ENCODE measurements at regions not wholly inside any gene's neighbourhood (a gene's known extent, or its start where the extent isn't known, plus 50 kb on each side); places are given as distances from the start of the nearest gene placed in this dataset.
"Not testable (repeated sequence)": the region's sequence is repeated elsewhere in the genome, so short reads cannot be mapped to it uniquely, and the experiment has no call there.

- no peak for TF ChIP-seq Cebpa-rat (IDR thresholded peaks at IDR 0.05)
- Histone ChIP-seq H3K4me1 (no peaks in the 10 kb centered on the region), H3K27ac (no peak overlapping the region), H4K20me1 (no peaks in the 10 kb centered on the region), H3K9me3 (no peaks in the 10 kb centered on the region), H3K4me2 (no peak overlapping the region), H3K27me3 (no peaks in the 10 kb centered on the region), H3K36me3 (no peaks in the 10 kb centered on the region), H3K4me3 (no peak overlapping the region), H3K9ac (no peak overlapping the region)
Observed at GRCh38 chr4:134934036-134934808, 732.6 kb upstream of the PABPC4L start.

- H3K4me3 ChIP-seq, result no peak overlapping the region
- no peak overlapping the region for H3K9ac ChIP-seq
- H3K36me3 ChIP-seq, result no peaks in the 10 kb centered on the region
- no peak overlapping the region for H3K27ac ChIP-seq
- TF ChIP-seq Cebpa-rat (IDR thresholded peaks at IDR 0.05), result no peak
- H3K27me3 ChIP-seq, result no peaks in the 10 kb centered on the region
- no peak overlapping the region for H3K4me2 ChIP-seq
- no peaks in the 10 kb centered on the region for H3K4me1 ChIP-seq
- no peaks in the 10 kb centered on the region for H4K20me1 ChIP-seq
- no peaks in the 10 kb centered on the region for H3K9me3 ChIP-seq
Observed at GRCh38 chr4:134915355-134915754, 713.8 kb upstream of the PABPC4L start.

- not testable (repeated sequence) for H3K27ac ChIP-seq, H3K9me3 ChIP-seq, H3K4me1 ChIP-seq, H3K4me2 ChIP-seq, H4K20me1 ChIP-seq, H3K36me3 ChIP-seq, H3K27me3 ChIP-seq, H3K9ac ChIP-seq, H3K4me3 ChIP-seq
Observed at GRCh38 chr4:134914250-134914649, 712.7 kb upstream of the PABPC4L start.

GRCh38 chr4:134911941-134912340 lies 710.4 kb upstream of the PABPC4L start:
- Histone ChIP-seq H3K4me3 (no peak overlapping the region), H3K9ac (no peak overlapping the region), H4K20me1 (no peaks in the 10 kb centered on the region), H3K4me2 (no peak overlapping the region), H3K27me3 (no peaks in the 10 kb centered on the region), H3K4me1 (no peaks in the 10 kb centered on the region), H3K9me3 (no peaks in the 10 kb centered on the region), H3K36me3 (no peaks in the 10 kb centered on the region), H3K27ac (no peak overlapping the region)
- no peak for TF ChIP-seq Cebpa-rat (IDR thresholded peaks at IDR 0.05)

- TF ChIP-seq Cebpa-rat (IDR thresholded peaks at IDR 0.05), result no peak
- Histone ChIP-seq H3K9me3 (no peaks in the 10 kb centered on the region), H3K36me3 (no peaks in the 10 kb centered on the region), H3K4me1 (no peaks in the 10 kb centered on the region), H4K20me1 (no peaks in the 10 kb centered on the region), H3K4me2 (no peak overlapping the region), H3K9ac (no peak overlapping the region), H3K27ac (no peak overlapping the region), H3K27me3 (no peaks in the 10 kb centered on the region), H3K4me3 (no peak overlapping the region)
Observed at GRCh38 chr4:134906404-134907023, 704.9 kb upstream of the PABPC4L start.

- Histone ChIP-seq H3K27ac (no peak overlapping the region), H3K4me2 (no peak overlapping the region), H4K20me1 (no peaks in the 10 kb centered on the region), H3K9me3 (no peaks in the 10 kb centered on the region), H3K27me3 (no peaks in the 10 kb centered on the region), H3K4me3 (no peak overlapping the region), H3K4me1 (no peaks in the 10 kb centered on the region), H3K36me3 (no peaks in the 10 kb centered on the region), H3K9ac (no peak overlapping the region)
- TF ChIP-seq Cebpa-rat (IDR thresholded peaks at IDR 0.05), result no peak
Observed at GRCh38 chr4:134905061-134905460, 703.5 kb upstream of the PABPC4L start.

- no peak overlapping the region for H3K9ac ChIP-seq
- no peak overlapping the region for H3K27ac ChIP-seq
- H3K27me3 ChIP-seq, result no peaks in the 10 kb centered on the region
- H3K4me2 ChIP-seq, result no peak overlapping the region
- TF ChIP-seq Cebpa-rat (IDR thresholded peaks at IDR 0.05), result no peak
- H3K4me3 ChIP-seq, result no peak overlapping the region
- no peaks in the 10 kb centered on the region for H3K4me1 ChIP-seq
- H4K20me1 ChIP-seq, result no peaks in the 10 kb centered on the region
- no peaks in the 10 kb centered on the region for H3K9me3 ChIP-seq
- H3K36me3 ChIP-seq, result no peaks in the 10 kb centered on the region
Observed at GRCh38 chr4:134888156-134888555, 686.6 kb upstream of the PABPC4L start.

GRCh38 chr4:134885436-134885835 lies 683.8 kb upstream of the PABPC4L start:
- no peak overlapping the region for H3K27ac ChIP-seq
- H3K4me3 ChIP-seq, result no peak overlapping the region
- H3K9ac ChIP-seq, result no peak overlapping the region
- H3K4me1 ChIP-seq, result no peaks in the 10 kb centered on the region
- no peak for TF ChIP-seq Cebpa-rat (IDR thresholded peaks at IDR 0.05)
- no peaks in the 10 kb centered on the region for H3K36me3 ChIP-seq
- H3K4me2 ChIP-seq, result no peak overlapping the region
- no peaks in the 10 kb centered on the region for H4K20me1 ChIP-seq
- no peaks in the 10 kb centered on the region for H3K9me3 ChIP-seq
- no peaks in the 10 kb centered on the region for H3K27me3 ChIP-seq

GRCh38 chr4:134883831-134884449 lies 682.4 kb upstream of the PABPC4L start:
- Histone ChIP-seq H4K20me1 (no peaks in the 10 kb centered on the region), H3K4me3 (no peak overlapping the region), H3K36me3 (no peaks in the 10 kb centered on the region), H3K4me1 (no peaks in the 10 kb centered on the region), H3K9ac (no peak overlapping the region), H3K4me2 (no peak overlapping the region), H3K27ac (no peak overlapping the region), H3K27me3 (no peaks in the 10 kb centered on the region), H3K9me3 (no peaks in the 10 kb centered on the region)
- no peak for TF ChIP-seq Cebpa-rat (IDR thresholded peaks at IDR 0.05)

GRCh38 chr4:134879019-134879418 lies 677.4 kb upstream of the PABPC4L start:
- Histone ChIP-seq H3K27ac (no peak overlapping the region), H3K4me1 (no peaks in the 10 kb centered on the region), H3K27me3 (no peaks in the 10 kb centered on the region), H3K36me3 (no peaks in the 10 kb centered on the region), H3K4me3 (no peak overlapping the region), H3K9me3 (no peaks in the 10 kb centered on the region), H3K4me2 (no peak overlapping the region), H3K9ac (no peak overlapping the region), H4K20me1 (no peaks in the 10 kb centered on the region)
- no peak for TF ChIP-seq Cebpa-rat (IDR thresholded peaks at IDR 0.05)

All from BLaER1 (cell line).